HG03565 (cell line): ENCODE measurements at regions not wholly inside any gene's neighbourhood (a gene's known extent, or its start where the extent isn't known, plus 50 kb on each side); places are given as distances from the start of the nearest gene placed in this dataset.
"Not testable (repeated sequence)": the region's sequence is repeated elsewhere in the genome, so short reads cannot be mapped to it uniquely, and the experiment has no call there.

Source experiments
- ATAC-seq: cut with Tn5 transposase; IDR thresholded peaks from one replicate; pipeline ENCODE4 v1.9.1; 2021; ENCODE audit warnings: mild to moderate bottlenecking, moderate library complexity; ENCODE audit not compliant: unreplicated experiment

- no peak for ATAC-seq
Observed at GRCh38 chr4:33429971-33430370, 2709.8 kb downstream of the PCDH7 start.

- ATAC-seq: no peak
Observed at GRCh38 chr4:33437406-33437805, 2717.2 kb downstream of the PCDH7 start.

- no peak for ATAC-seq
Observed at GRCh38 chr4:33446953-33447352, 2726.8 kb downstream of the PCDH7 start.

- no peak for ATAC-seq
Observed at GRCh38 chr4:33448948-33449347, 2728.8 kb downstream of the PCDH7 start.

GRCh38 chr4:33453436-33453835 lies 2733.3 kb downstream of the PCDH7 start:
- no peak for ATAC-seq

- no peak for ATAC-seq
Observed at GRCh38 chr4:33453916-33454315, 2733.7 kb downstream of the PCDH7 start.

GRCh38 chr4:33465565-33465964 lies 2745.4 kb downstream of the PCDH7 start:
- no peak for ATAC-seq

- ATAC-seq: no peak
Observed at GRCh38 chr4:33467291-33467690, 2747.1 kb downstream of the PCDH7 start.

- ATAC-seq: no peak
Observed at GRCh38 chr4:33470805-33471204, 2750.6 kb downstream of the PCDH7 start.

- no peak for ATAC-seq
Observed at GRCh38 chr4:33477715-33478114, 2757.5 kb downstream of the PCDH7 start.

GRCh38 chr4:33482773-33483172 lies 2761.5 kb downstream of the ARAP2 start:
- no peak for ATAC-seq

- no peak for ATAC-seq
Observed at GRCh38 chr4:33485111-33485510, 2759.2 kb downstream of the ARAP2 start.

- no peak for ATAC-seq
Observed at GRCh38 chr4:33493231-33493630, 2751.1 kb downstream of the ARAP2 start.

- ATAC-seq: no peak
Observed at GRCh38 chr4:33494150-33494549, 2750.2 kb downstream of the ARAP2 start.

- ATAC-seq: not testable (repeated sequence)
Observed at GRCh38 chr4:33501587-33501986, 2742.7 kb downstream of the ARAP2 start.

- ATAC-seq: peak; percentile 87
Observed at GRCh38 chr4:33512397-33512796, 2731.9 kb downstream of the ARAP2 start.

GRCh38 chr4:33518856-33519255 lies 2725.5 kb downstream of the ARAP2 start:
- no peak for ATAC-seq

GRCh38 chr4:33532821-33533220 lies 2711.5 kb downstream of the ARAP2 start:
- no peak for ATAC-seq

GRCh38 chr4:33536898-33537297 lies 2707.4 kb downstream of the ARAP2 start:
- no peak for ATAC-seq

GRCh38 chr4:33537527-33537926 lies 2706.8 kb downstream of the ARAP2 start:
- no peak for ATAC-seq

GRCh38 chr4:33543941-33544450 lies 2700.3 kb downstream of the ARAP2 start:
- ATAC-seq: no peak

- no peak for ATAC-seq
Observed at GRCh38 chr4:33551244-33551643, 2693.1 kb downstream of the ARAP2 start.

- ATAC-seq: no peak
Observed at GRCh38 chr4:33561259-33561658, 2683.1 kb downstream of the ARAP2 start.

GRCh38 chr4:33566649-33567048 lies 2677.7 kb downstream of the ARAP2 start:
- ATAC-seq: no peak
